ENCODE measurements at regions not wholly inside any gene's neighbourhood (a gene's known extent, or its start where the extent isn't known, plus 50 kb on each side); places are given as distances from the start of the nearest gene placed in this dataset.
A peak's percentile ranks its signal among the peaks of the same experiment; 100 is the strongest.

DNA sequence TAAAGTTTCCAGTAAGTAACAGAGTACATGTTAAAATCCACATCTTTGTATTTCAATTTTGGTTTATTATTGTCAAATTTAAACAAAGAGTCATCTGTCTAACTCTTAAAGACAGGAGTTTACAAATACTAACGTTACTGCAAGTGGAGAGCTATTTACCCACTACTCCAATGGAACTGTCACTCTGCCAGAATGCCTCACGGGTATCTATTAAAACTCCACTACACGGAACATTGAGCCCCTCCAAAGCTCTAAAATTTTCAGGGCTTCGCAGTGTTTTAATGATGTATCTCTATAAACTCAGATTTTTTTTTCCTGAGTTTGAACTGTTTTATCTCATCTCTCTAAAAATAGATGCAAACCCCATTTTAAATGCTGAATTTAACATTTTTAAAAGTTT, 388.7 kb upstream of the SEMA3A start:
- H3K4me1 ChIP-seq (ENCODE audit: control insufficient read depth in 1 of 2, insufficient read depth in 2 of 2, low read depth in 1 of 2, low read length in 1 of 2), result no peaks in the 10 kb centered on the region
- CTCF ChIA-PET, result no interaction called here

DNA sequence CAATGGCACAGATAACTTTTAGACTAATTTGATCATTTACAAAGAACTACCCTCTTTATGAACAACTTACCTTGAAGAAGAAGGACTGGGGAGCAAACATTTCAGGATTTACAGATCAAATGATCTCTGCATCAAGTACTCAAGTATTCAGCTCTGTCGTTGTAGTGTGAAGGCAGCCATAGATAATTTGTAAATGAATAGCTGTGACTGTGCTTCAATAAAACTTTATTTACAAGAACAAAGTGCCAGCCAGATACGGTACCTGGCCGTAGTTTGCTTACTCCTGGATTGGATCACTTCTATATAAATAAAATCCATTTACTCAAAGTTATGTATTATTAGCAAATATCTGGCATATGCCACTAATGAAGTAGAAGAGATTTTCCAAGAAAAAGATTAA, 388.2 kb upstream of the SEMA3A start:
- POLR2A ChIA-PET, result no interaction called here
- no peak for TF ChIP-seq JUND (IDR thresholded peaks at IDR 0.05)
- TF ChIP-seq MXI1 (IDR thresholded peaks at IDR 0.05; ENCODE audit: low read depth, low read length), result no peak
- TF ChIP-seq EP300 (IDR thresholded peaks at IDR 0.05; ENCODE audit: borderline replicate concordance in 1 of 2, low read depth in 1 of 2, low read length in 1 of 2), result no peak
- 88% methylated on average over 3 of the region's 3 CpGs for WGBS (ENCODE audit: low lambda C conversion rate)
- H4K20me1 ChIP-seq (ENCODE audit: insufficient read depth), result no peaks in the 10 kb centered on the region
- no peaks in the 10 kb centered on the region for H3K79me2 ChIP-seq (ENCODE audit: insufficient read depth)
- no peak for DNase-seq
- H3K27me3 ChIP-seq (ENCODE audit: insufficient read depth), result no peaks in the 10 kb centered on the region
- H3K9me3 ChIP-seq, result no peaks in the 10 kb centered on the region
- no peaks in the 10 kb centered on the region for H3F3A ChIP-seq (replicated peaks; ENCODE audit: insufficient read depth)
- H3K9me2 ChIP-seq, result no peaks in the 10 kb centered on the region
- H3K27ac ChIP-seq (ENCODE audit: low read depth in 2 of 2, low read length in 1 of 2), result no peak overlapping the region
- H3K36me3 ChIP-seq (replicated peaks in 1 of 2; ENCODE audit: control insufficient read depth in 1 of 2, insufficient read depth in 2 of 2, low read length in 1 of 2), result no peaks in the 10 kb centered on the region
- no peak overlapping the region for H3K4me3 ChIP-seq (ENCODE audit: low read depth in 2 of 2, low read length in 1 of 2)
- no peak overlapping the region for H2AFZ ChIP-seq (ENCODE audit: low read depth)
- no peaks in the 10 kb centered on the region for H3K4me1 ChIP-seq (ENCODE audit: control insufficient read depth in 1 of 2, insufficient read depth in 2 of 2, low read depth in 1 of 2, low read length in 1 of 2)
- H3K4me2 ChIP-seq, result no peak overlapping the region
- CTCF ChIA-PET, result no interaction called here
- H3K9ac ChIP-seq, result no peak overlapping the region

More for the DNA sequence above, 388.7 kb upstream of the SEMA3A start:
- Histone ChIP-seq H3K27ac (ENCODE audit: low read depth in 2 of 2, low read length in 1 of 2) (no peak overlapping the region), H3K9me3 (no peaks in the 10 kb centered on the region), H3F3A (replicated peaks; ENCODE audit: insufficient read depth) (no peaks in the 10 kb centered on the region), H3K36me3 (replicated peaks in 1 of 2; ENCODE audit: control insufficient read depth in 1 of 2, insufficient read depth in 2 of 2, low read length in 1 of 2) (no peaks in the 10 kb centered on the region), H3K79me2 (ENCODE audit: insufficient read depth) (no peaks in the 10 kb centered on the region), H3K27me3 (ENCODE audit: insufficient read depth) (no peaks in the 10 kb centered on the region), H3K9me2 (no peaks in the 10 kb centered on the region), H3K9ac (no peak overlapping the region), H3K4me3 (ENCODE audit: low read depth in 2 of 2, low read length in 1 of 2) (no peak overlapping the region), H3K4me2 (no peak overlapping the region), H2AFZ (ENCODE audit: low read depth) (no peak overlapping the region), H4K20me1 (ENCODE audit: insufficient read depth) (no peaks in the 10 kb centered on the region)
- POLR2A ChIA-PET, result no interaction called here
- WGBS (ENCODE audit: low lambda C conversion rate), result 87% methylated on average over 4 of the region's 4 CpGs
- TF ChIP-seq RCOR1 (IDR thresholded peaks at IDR 0.05; ENCODE audit: low read length) (no peak), CHD2 (IDR thresholded peaks at IDR 0.05; ENCODE audit: low read length, partially characterized antibody) (no peak), FOXJ3 (CRISPR knock-in tag; IDR thresholded peaks at IDR 0.05) (no peak)
- DNase-seq, result no peak

DNA sequence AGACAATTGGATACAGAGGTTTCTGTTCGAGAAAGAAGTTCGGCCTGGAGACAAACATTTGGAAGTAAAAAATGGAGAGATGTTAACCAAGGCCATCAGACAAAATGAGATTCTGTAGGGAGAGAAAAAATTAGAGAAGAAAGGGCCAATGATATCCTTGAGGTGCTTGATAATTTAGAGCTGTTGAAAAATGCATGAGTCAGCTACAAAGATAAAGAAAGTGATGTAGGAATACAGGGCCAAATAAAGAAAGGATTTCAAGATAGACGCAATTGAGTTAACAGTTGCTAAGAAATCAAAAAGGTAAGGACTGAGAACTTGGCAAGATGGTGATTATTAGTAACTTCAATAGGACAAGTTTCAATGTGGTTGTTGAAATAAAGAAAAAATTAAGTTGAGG, 384.2 kb upstream of the SEMA3A start:
- H3K9me2 ChIP-seq, result no peaks in the 10 kb centered on the region
- no peak overlapping the region for H3K9ac ChIP-seq
- no peaks in the 10 kb centered on the region for H3K79me2 ChIP-seq (ENCODE audit: insufficient read depth)
- no peak overlapping the region for H3K4me2 ChIP-seq
- TF ChIP-seq FOXM1 (IDR thresholded peaks at IDR 0.05; ENCODE audit: low read depth) (no peak), GABPA (IDR thresholded peaks at IDR 0.05; ENCODE audit: low read depth) (no peak)
- no peak overlapping the region for H3K27ac ChIP-seq (ENCODE audit: low read depth in 2 of 2, low read length in 1 of 2)
- H3K9me3 ChIP-seq, result no peaks in the 10 kb centered on the region
- no peaks in the 10 kb centered on the region for H4K20me1 ChIP-seq (ENCODE audit: insufficient read depth)
- H3K27me3 ChIP-seq (ENCODE audit: insufficient read depth), result no peaks in the 10 kb centered on the region
- POLR2A ChIA-PET, result no interaction called here
- H3K36me3 ChIP-seq (replicated peaks in 1 of 2; ENCODE audit: control insufficient read depth in 1 of 2, insufficient read depth in 2 of 2, low read length in 1 of 2), result no peaks in the 10 kb centered on the region
- CTCF ChIA-PET, result interaction anchor here (1.4 kb wide), 1 partner anchor 14 kb away, joined by 3 read pairs; no protein-coding TSS in a partner anchor
- no peak for DNase-seq
- WGBS (ENCODE audit: low lambda C conversion rate), result 89% methylated on average over 3 of the region's 3 CpGs
- no peaks in the 10 kb centered on the region for H3F3A ChIP-seq (replicated peaks; ENCODE audit: insufficient read depth)
- no peak overlapping the region for H3K4me3 ChIP-seq (ENCODE audit: low read depth in 2 of 2, low read length in 1 of 2)
- H3K4me1 ChIP-seq (ENCODE audit: control insufficient read depth in 1 of 2, insufficient read depth in 2 of 2, low read depth in 1 of 2, low read length in 1 of 2), result no peaks in the 10 kb centered on the region; a peak in 1 of 4 replicates
- no peak overlapping the region for H2AFZ ChIP-seq (ENCODE audit: low read depth)

DNA sequence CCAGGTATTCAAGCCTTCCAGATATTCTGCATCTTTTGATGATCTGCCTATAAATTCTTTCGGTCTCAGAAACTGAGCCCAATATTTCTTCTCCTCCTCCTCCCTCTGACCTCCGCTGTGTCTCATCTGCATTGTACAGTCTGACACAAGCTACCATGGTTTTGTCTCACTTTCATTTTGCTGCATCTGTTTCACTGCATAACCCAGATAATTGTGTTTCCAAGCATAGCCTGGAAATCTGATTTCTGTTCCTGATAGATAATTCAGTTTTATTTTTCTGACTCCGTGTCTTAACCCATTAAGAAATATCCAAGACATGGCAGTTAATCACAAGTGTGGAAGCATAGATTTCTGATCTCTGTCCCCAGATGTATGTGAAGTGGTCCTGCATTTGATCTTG, 374.2 kb upstream of the SEMA3A start:
- no peaks in the 10 kb centered on the region for H3K9me2 ChIP-seq
- peak overlapping the region in 1 of 2 experiments; percentile 34; a peak in 1 of 4 replicates for H3K27ac ChIP-seq (ENCODE audit: low read depth in 2 of 2, low read length in 1 of 2)
- no peak overlapping the region for H2AFZ ChIP-seq (ENCODE audit: low read depth)
- DNase-seq, result no peak
- POLR2A ChIA-PET, result no interaction called here
- H3K4me2 ChIP-seq, result no peak overlapping the region
- H3K79me2 ChIP-seq (ENCODE audit: insufficient read depth), result no peaks in the 10 kb centered on the region
- WGBS (ENCODE audit: low lambda C conversion rate), result 67% methylated on average over 3 of the region's 3 CpGs
- peak in 1 of 2 experiments; percentile 60; a peak in 2 of 4 replicates for TF ChIP-seq EP300 (IDR thresholded peaks at IDR 0.05; ENCODE audit: borderline replicate concordance in 1 of 2, low read depth in 1 of 2, low read length in 1 of 2)
- TF ChIP-seq, protein P1, sequence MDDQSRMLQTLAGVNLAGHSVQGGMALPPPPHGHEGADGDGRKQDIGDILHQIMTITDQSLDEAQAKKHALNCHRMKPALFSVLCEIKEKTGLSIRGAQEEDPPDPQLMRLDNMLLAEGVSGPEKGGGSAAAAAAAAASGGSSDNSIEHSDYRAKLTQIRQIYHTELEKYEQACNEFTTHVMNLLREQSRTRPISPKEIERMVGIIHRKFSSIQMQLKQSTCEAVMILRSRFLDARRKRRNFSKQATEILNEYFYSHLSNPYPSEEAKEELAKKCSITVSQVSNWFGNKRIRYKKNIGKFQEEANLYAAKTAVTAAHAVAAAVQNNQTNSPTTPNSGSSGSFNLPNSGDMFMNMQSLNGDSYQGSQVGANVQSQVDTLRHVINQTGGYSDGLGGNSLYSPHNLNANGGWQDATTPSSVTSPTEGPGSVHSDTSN (IDR thresholded peaks at IDR 0.05), result no peak
- TF ChIP-seq GATA2 (CRISPR knock-in tag; IDR thresholded peaks at IDR 0.05), result peak; percentile 63
- TF ChIP-seq RFX5 (IDR thresholded peaks at IDR 0.05; ENCODE audit: low read length), result no peak
- TF ChIP-seq, protein P2, sequence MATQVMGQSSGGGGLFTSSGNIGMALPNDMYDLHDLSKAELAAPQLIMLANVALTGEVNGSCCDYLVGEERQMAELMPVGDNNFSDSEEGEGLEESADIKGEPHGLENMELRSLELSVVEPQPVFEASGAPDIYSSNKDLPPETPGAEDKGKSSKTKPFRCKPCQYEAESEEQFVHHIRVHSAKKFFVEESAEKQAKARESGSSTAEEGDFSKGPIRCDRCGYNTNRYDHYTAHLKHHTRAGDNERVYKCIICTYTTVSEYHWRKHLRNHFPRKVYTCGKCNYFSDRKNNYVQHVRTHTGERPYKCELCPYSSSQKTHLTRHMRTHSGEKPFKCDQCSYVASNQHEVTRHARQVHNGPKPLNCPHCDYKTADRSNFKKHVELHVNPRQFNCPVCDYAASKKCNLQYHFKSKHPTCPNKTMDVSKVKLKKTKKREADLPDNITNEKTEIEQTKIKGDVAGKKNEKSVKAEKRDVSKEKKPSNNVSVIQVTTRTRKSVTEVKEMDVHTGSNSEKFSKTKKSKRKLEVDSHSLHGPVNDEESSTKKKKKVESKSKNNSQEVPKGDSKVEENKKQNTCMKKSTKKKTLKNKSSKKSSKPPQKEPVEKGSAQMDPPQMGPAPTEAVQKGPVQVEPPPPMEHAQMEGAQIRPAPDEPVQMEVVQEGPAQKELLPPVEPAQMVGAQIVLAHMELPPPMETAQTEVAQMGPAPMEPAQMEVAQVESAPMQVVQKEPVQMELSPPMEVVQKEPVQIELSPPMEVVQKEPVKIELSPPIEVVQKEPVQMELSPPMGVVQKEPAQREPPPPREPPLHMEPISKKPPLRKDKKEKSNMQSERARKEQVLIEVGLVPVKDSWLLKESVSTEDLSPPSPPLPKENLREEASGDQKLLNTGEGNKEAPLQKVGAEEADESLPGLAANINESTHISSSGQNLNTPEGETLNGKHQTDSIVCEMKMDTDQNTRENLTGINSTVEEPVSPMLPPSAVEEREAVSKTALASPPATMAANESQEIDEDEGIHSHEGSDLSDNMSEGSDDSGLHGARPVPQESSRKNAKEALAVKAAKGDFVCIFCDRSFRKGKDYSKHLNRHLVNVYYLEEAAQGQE (IDR thresholded peaks at IDR 0.05; ENCODE audit: low read depth, low read length), result no peak
- TF ChIP-seq GABPA (IDR thresholded peaks at IDR 0.05; ENCODE audit: low read depth), result no peak
- no peaks in the 10 kb centered on the region for H3K36me3 ChIP-seq (replicated peaks in 1 of 2; ENCODE audit: control insufficient read depth in 1 of 2, insufficient read depth in 2 of 2, low read length in 1 of 2)
- no peaks in the 10 kb centered on the region for H3F3A ChIP-seq (replicated peaks; ENCODE audit: insufficient read depth)
- H4K20me1 ChIP-seq (ENCODE audit: insufficient read depth), result no peaks in the 10 kb centered on the region
- peaks cover 0 to 7% of the 10 kb centered on the region in 2 experiments; a peak in 2 of 4 replicates for H3K4me1 ChIP-seq (ENCODE audit: control insufficient read depth in 1 of 2, insufficient read depth in 2 of 2, low read depth in 1 of 2, low read length in 1 of 2)
- H3K9ac ChIP-seq, result no peak overlapping the region
- H3K9me3 ChIP-seq, result no peaks in the 10 kb centered on the region; the same call in 1 of the 2 replicates
- no peak overlapping the region for H3K4me3 ChIP-seq (ENCODE audit: low read depth in 2 of 2, low read length in 1 of 2)
- no peaks in the 10 kb centered on the region for H3K27me3 ChIP-seq (ENCODE audit: insufficient read depth)
- CTCF ChIA-PET, result no interaction called here
